ENCODE measurements at regions not wholly inside any gene's neighbourhood (a gene's known extent, or its start where the extent isn't known, plus 50 kb on each side); places are given as distances from the start of the nearest gene placed in this dataset.
"Not testable (repeated sequence)": the region's sequence is repeated elsewhere in the genome, so short reads cannot be mapped to it uniquely, and the experiment has no call there.

DNA sequence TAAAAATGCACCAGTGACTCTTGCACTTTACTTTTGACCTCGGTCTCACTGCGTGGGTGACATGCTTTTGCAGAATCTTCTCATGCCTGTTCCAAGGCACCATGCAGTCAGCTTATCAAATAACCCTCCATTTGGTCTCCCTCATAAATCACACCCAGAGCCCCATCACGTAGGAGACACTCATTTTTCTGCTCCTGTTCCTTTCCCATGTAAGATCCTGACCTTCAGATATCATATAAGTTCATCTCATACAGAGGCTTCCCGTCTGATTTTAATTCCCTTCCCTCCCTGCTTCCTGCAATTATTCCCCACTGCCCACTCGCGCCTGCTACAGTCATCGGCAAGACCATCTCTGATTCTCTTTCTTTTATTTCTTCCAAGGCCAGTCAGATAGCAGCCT, 1226.3 kb upstream of the AUTS2 start:
- ATAC-seq (no peak), DNase-seq (no peak)
- Mint-ChIP-seq H3K4me3 (no peak overlapping the region), H3K9me3 (peaks cover 5 to 19% of the 10 kb centered on the region in 2 donors), H3K27ac (no peak overlapping the region), H3K4me1 (no peaks in the 10 kb centered on the region), H3K27me3 (no peaks in the 10 kb centered on the region)

DNA sequence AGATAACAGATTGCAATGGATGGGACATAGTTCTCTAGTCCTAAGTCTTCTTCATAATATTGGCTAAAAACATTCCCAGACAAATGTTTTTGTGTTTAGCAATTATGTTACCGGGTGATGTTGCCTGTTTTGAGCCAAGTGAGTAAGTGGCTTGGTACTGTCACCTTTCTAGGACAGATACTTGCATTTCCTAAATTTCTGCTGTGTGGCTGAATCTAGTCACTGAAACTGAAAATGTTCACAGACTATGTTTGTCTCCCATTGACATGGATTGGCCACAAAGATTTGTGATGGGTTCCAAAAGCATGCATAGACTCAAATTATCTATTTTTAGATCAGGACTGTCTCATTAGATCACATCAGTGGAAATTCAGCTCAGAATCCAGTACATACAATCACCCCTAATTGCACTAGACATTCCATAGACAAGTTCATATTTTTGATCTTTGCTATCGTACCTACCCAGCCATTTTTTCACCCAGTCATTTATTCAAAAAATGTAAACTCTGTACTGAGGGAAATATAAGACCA, 1222.1 kb upstream of the AUTS2 start:
- Mint-ChIP-seq H3K27ac (no peak overlapping the region), H3K4me1 (no peaks in the 10 kb centered on the region), H3K4me3 (no peak overlapping the region), H3K27me3 (no peaks in the 10 kb centered on the region), H3K9me3 (peaks cover 7 to 10% of the 10 kb centered on the region in 2 donors)
- DNase-seq (no peak), ATAC-seq (no peak)

DNA sequence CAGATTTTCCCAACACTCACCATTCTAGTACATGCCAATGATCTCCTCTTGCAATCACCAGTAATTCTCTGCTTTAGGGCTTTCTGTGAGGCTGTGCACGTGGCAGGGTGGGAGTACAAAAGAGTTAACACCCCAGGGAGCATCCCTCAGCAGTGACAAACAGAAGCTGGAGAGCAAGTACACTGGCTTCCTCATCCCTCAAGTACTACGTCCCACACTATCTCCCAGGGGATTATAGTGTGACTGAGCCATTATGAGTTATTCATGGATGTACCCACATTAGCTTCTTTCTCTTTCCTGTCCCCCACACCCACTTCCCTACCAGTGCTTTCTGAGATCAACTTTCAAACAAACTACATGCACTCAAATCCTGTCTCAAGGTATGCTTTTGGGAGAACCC, 1216.5 kb upstream of the AUTS2 start:
- H3K27ac Mint-ChIP-seq, result no peak overlapping the region
- ATAC-seq, result no peak
- H3K27me3 Mint-ChIP-seq, result no peaks in the 10 kb centered on the region
- no peak overlapping the region for H3K4me3 Mint-ChIP-seq
- no peaks in the 10 kb centered on the region for H3K4me1 Mint-ChIP-seq
- no peak for DNase-seq
- peaks cover 19 to 23% of the 10 kb centered on the region in 2 donors for H3K9me3 Mint-ChIP-seq

DNA sequence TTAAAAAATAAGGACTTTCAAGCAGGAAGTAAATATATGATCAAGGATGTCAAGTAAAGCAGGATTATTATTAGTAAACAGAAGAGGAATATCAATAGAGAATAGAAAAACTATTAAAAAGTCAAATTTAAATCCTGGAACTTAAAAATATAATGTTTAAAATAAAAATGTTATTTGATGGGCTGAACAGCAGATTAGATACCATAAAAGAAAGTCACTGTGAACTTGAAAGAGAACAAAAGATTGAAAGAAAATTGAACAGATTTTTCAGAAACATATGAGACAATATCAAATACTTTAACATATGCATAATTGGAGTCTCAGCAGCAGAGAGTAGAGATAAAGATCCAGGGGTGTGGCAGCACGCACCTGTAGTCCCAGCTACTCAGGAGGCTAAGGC, 1213.7 kb upstream of the AUTS2 start:
- Mint-ChIP-seq H3K27me3 (no peaks in the 10 kb centered on the region), H3K9me3 (peaks cover 18 to 31% of the 10 kb centered on the region in 2 donors), H3K4me1 (no peaks in the 10 kb centered on the region), H3K27ac (peak overlapping the region in 1 of 2 donors; percentile 19), H3K4me3 (no peak overlapping the region)
- ATAC-seq (no peak), DNase-seq (no peak)

DNA sequence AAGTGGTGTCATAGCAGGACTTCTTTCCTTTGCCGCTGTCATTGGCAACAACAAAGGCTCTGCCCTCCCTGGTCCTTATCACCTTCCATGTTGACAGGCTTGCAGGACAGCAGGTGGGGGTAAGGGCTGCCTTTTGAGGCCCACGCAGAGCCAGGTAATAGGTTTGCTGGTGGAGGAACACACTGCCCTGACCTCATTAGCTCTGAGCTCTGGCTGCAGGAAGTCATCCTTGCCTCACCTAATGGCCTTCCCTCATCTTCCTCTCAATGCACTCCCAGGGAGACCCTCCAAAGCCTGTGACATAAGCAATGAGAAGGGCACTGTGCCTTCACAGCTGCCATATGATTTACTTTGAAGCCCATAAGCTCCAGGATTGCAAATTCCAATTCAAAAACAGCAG, 1205.2 kb upstream of the AUTS2 start:
- H3K4me3 Mint-ChIP-seq, result no peak overlapping the region
- no peak overlapping the region for H3K27ac Mint-ChIP-seq
- H3K9me3 Mint-ChIP-seq, result peaks cover 8 to 33% of the 10 kb centered on the region in 2 donors
- DNase-seq, result no peak
- ATAC-seq, result no peak
- H3K27me3 Mint-ChIP-seq, result no peaks in the 10 kb centered on the region
- no peaks in the 10 kb centered on the region for H3K4me1 Mint-ChIP-seq

DNA sequence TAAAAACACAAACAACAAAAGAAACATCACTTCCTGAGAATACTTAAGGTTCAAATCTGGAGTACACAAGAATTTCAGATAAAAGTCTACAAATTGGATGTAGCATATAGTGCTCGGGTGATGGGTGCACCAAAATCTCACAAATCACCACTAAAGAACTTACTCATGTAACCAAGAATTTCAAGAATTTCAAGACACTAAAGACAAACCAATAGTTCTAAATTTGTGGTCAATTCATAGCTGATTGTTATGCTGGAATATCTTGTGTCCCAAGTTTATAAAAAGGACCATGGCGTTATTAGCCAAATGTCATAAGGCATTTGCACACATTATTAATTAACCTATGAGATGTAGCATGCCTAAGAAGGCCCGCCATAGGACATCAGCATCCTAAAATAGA, 1204.1 kb upstream of the AUTS2 start:
- Mint-ChIP-seq H3K27me3 (no peaks in the 10 kb centered on the region), H3K27ac (no peak overlapping the region), H3K9me3 (peaks cover 8 to 26% of the 10 kb centered on the region in 2 donors), H3K4me3 (no peak overlapping the region), H3K4me1 (no peaks in the 10 kb centered on the region)
- ATAC-seq (no peak), DNase-seq (no peak)

DNA sequence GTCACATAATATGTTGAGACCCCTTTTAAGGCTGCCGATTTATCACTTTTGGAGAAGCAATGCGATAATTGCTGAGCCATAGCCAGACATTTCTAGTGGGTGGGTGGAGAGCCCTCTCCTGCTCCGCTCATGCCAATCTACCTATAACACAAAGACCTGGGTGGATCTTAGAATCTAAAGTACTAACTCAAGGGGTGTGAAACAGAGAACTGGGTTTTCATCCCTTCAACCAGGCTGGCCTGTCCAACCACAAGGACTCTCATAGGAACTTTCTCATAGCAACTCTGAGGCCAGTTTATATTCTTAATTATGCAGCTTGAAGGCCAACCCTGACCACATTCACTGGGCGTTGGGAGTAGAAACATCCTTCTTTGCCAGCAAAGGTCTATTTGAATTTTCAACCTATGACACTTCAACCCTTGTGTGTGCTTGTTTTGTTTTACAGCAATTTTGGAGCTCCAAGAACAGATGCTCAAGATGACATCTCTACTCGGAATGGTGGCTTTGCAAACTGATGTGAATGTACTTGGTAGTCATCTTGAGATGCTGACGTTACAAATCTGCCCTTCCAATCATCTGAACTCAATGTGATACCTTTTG, 1198.2 kb upstream of the AUTS2 start:
- DNase-seq (no peak), ATAC-seq (no peak)
- Mint-ChIP-seq H3K27me3 (no peaks in the 10 kb centered on the region), H3K27ac (no peak overlapping the region), H3K9me3 (peaks cover 3 to 11% of the 10 kb centered on the region in 2 donors), H3K4me1 (no peaks in the 10 kb centered on the region), H3K4me3 (no peak overlapping the region)

DNA sequence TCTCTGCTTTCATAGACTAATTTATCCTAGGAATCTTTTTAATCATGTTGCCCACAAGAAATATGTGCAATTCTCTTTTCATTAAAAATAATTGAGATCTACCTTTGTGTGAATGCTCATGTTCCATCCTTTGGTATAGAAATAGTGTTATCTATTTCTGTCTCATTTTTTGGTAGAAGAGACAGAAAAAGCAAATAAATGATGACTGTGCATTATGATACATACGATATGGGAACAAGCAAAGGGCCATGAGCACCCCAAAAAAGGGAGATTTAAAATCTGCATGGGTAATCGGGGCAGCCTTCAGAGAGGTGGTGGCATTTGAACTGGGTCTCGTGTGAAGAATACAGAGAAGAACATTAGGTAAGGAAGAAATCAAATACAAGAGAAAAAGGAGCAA, 1197.5 kb upstream of the AUTS2 start:
- ATAC-seq, result no peak
- no peaks in the 10 kb centered on the region for H3K27me3 Mint-ChIP-seq
- H3K9me3 Mint-ChIP-seq, result peaks cover 3 to 11% of the 10 kb centered on the region in 2 donors
- H3K4me1 Mint-ChIP-seq, result no peaks in the 10 kb centered on the region
- H3K27ac Mint-ChIP-seq, result peak overlapping the region in 1 of 2 donors; percentile 28
- no peak for DNase-seq
- H3K4me3 Mint-ChIP-seq, result no peak overlapping the region

DNA sequence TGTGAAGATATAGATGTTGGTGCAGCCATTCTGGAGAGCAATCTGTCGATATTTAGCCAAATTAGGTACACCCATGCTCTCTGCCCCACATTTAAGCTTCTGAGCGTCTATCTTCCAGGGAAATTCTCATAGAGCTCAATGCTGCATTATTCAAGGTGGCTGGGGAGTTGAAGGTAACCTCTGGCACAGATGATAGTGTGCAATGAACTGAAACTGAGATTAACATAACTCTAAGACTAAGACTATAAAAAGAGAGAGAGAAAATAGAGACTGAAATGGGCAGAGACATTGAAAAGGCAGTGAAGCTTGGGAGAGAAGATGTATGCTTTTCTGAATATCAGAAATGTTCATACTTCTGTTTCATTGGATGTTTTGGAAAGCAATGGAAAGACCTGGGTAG, 1197.0 kb upstream of the AUTS2 start:
- H3K27ac Mint-ChIP-seq, result no peak overlapping the region
- ATAC-seq (no peak), DNase-seq (no peak)
- H3K4me1 Mint-ChIP-seq, result no peaks in the 10 kb centered on the region
- H3K27me3 Mint-ChIP-seq, result no peaks in the 10 kb centered on the region
- peaks cover 3 to 11% of the 10 kb centered on the region in 2 donors for H3K9me3 Mint-ChIP-seq
- H3K4me3 Mint-ChIP-seq, result no peak overlapping the region

DNA sequence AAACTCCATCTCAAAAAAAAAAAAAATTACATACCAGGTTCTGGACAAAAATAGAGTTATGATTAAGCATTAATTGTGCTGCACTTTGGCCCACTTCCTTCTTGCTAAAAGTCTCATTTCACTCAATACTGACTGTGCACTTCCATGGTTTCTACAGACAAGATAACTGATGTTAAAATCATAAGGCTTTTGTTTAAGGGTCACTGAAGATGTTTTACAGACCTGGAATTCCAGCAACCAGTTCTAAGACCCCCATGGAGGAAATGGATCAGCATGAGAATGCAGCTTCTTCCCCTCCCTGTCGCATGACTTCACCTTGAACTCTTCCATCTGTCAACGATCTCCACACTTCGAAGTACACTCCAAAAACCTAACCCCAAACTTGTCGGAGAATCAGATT, 1191.8 kb upstream of the AUTS2 start:
- ATAC-seq (no peak), DNase-seq (no peak)
- Mint-ChIP-seq H3K9me3 (peaks cover 0 to 2% of the 10 kb centered on the region in 2 donors), H3K4me1 (no peaks in the 10 kb centered on the region), H3K4me3 (no peak overlapping the region), H3K27me3 (no peaks in the 10 kb centered on the region), H3K27ac (no peak overlapping the region)

DNA sequence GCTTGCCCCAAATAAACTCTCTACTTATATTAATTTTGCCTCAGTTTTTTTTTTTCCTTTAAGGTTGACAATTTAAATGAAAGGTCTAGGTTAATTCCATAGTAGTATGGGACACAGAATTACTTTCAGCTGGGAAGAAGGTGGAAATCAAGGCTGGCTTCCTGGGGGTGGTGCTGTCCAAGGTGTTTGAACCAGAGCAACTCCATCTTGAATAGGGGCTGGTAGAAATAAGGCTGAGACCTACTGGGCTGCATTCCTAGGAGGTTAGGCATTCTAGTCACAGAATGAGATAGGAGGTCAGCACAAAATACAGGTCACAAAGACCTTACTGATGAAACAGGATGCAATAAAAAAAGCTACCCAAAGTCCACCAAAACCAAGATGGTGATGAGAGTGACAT, 1190.8 kb upstream of the AUTS2 start:
- Mint-ChIP-seq H3K27ac (no peak overlapping the region), H3K4me3 (no peak overlapping the region), H3K4me1 (no peaks in the 10 kb centered on the region), H3K27me3 (no peaks in the 10 kb centered on the region), H3K9me3 (peaks cover 6 to 7% of the 10 kb centered on the region in 2 donors)
- ATAC-seq (no peak), DNase-seq (no peak)

DNA sequence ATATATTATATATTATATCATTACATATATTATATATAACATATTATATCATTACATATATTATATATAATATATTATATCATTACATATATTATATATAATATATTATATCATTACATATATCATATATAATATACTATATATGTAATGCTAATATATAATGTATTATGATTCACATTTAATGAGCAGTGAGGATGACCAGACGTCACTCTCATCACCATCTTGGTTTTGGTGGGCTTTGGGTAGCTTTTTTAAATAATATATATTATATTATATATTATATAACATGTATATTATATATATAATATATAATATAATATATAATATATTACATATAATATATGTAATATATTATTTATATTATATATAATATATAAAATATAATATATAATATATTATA, 1189.4 kb upstream of the AUTS2 start:
- Mint-ChIP-seq H3K4me3 (no peak overlapping the region), H3K27me3 (no peaks in the 10 kb centered on the region), H3K4me1 (no peaks in the 10 kb centered on the region), H3K27ac (no peak overlapping the region), H3K9me3 (peaks cover 6 to 7% of the 10 kb centered on the region in 2 donors)
- no peak for DNase-seq
- ATAC-seq, result no peak

DNA sequence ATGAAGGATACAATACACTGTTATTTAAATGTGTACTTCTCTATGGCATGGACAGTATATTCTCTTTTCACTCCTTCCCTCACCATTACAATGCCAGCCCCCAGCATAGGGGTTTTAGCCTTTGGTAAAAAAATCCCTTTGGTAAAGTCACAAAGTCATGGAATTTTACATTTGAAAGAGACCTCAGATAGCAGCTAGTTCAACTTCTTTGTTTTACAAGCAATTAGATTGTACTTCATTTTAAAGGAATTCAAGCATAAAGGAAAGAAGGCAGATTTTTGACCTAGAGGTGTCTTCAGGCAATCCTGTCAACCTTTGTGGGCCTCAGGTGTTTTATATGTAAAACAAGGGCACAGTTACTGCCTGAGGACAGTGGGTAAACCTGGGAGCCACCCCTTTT, 1188.4 kb upstream of the AUTS2 start:
- no peak overlapping the region for H3K4me3 Mint-ChIP-seq
- H3K27me3 Mint-ChIP-seq, result no peaks in the 10 kb centered on the region
- no peak for DNase-seq
- ATAC-seq, result no peak
- H3K9me3 Mint-ChIP-seq, result peaks cover 6 to 7% of the 10 kb centered on the region in 2 donors
- H3K27ac Mint-ChIP-seq, result no peak overlapping the region
- H3K4me1 Mint-ChIP-seq, result no peaks in the 10 kb centered on the region

DNA sequence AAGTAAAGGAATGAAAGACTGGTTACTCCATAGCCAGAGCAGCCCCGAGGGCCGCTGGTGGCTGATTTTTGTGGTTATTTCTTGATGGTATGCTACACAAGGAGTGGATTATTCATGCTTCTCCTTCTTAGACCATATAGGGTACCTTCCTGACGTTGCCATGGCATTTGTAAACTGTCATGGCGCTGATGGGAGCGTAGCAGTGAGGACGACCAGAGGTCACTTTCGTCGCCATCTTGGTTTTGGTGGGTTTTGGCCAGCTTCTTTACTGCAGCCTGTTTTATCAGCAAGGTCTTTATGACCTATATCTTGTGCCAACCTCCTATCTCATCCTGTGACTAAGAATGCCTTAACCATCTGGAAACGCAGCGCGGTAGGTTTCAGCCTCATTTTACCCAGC, 1187.6 kb upstream of the AUTS2 start:
- ATAC-seq, H3K27me3 Mint-ChIP-seq, H3K27ac Mint-ChIP-seq, DNase-seq, H3K4me1 Mint-ChIP-seq, H3K4me3 Mint-ChIP-seq: not testable (repeated sequence)
- peaks cover 6 to 14% of the 10 kb centered on the region in 2 donors for H3K9me3 Mint-ChIP-seq

DNA sequence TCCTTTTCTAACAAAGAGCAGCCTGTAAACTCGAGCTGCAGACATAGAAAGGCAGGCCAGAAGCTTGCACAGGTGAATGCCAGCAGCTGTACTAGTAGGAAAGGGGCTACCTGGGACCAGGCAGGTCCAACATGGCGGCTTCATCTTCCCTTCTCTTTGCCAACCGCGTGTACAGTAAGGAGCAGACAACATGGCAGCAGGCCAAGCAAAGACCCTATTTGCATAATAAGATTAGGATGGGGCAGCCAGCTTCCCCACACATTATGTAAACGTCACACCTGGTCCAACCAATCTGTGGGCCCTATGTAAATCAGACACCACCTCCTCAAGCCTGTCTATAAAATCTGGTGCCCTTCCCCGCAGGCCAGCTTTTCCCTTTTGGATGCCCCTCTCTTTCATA, 1186.5 kb upstream of the AUTS2 start:
- H3K27me3 Mint-ChIP-seq, result no peaks in the 10 kb centered on the region
- H3K4me1 Mint-ChIP-seq, result no peaks in the 10 kb centered on the region
- H3K9me3 Mint-ChIP-seq, result peaks cover 6 to 14% of the 10 kb centered on the region in 2 donors
- ATAC-seq (no peak), DNase-seq (no peak)
- no peak overlapping the region for H3K27ac Mint-ChIP-seq
- no peak overlapping the region for H3K4me3 Mint-ChIP-seq

DNA sequence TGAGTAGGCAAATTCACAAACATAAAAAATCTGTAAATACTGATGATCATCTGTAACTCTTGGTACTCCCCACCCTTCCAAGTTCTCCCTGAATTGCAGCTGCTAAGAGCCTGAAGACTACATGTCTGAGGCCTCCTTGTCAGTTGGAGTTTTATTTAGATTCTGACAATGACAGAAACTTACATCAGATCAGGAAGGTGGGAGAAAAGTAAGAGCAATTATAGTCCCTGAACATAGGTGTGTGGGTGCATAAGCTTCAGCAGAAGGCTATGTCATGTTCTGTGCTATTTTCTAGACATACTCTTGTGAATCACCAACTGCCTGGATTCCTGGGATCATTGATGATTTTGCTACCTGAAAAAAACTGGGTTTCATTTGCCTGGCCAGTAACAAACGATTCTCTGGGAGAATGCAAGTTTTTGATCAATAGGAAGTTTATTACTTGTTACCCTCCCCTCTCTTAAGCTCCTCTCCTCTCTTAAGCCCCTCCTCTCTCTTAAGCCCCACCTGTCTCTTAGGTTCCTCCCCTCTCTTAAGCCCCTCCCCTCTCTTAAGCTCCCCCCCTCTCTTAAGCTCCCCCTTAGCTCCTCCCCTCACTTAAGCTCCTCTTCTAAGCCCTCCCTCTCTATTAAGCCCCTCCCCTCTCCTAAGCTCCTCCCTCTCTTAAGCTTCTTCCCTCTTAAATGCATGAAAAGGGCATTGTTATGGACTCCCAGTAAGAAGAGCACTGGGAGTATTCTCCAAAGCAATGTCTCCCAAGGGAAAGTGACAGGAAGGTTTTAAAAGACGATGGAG, 1183.4 kb upstream of the AUTS2 start:
- Mint-ChIP-seq H3K4me3 (no peak overlapping the region), H3K27me3 (no peaks in the 10 kb centered on the region), H3K4me1 (no peaks in the 10 kb centered on the region), H3K27ac (no peak overlapping the region), H3K9me3 (peaks cover 14 to 20% of the 10 kb centered on the region in 2 donors)
- DNase-seq (no peak), ATAC-seq (no peak)

Data from stimulated activated naive CD8-positive, alpha-beta T cell treated with anti-CD3 and anti-CD28 coated beads, Interleukin-15, amount 100 ng/mL, for 72 hours (primary cell).